ENCODE measurements at regions not wholly inside any gene's neighbourhood (a gene's known extent, or its start where the extent isn't known, plus 50 kb on each side); places are given as distances from the start of the nearest gene placed in this dataset.
"Not testable (repeated sequence)": the region's sequence is repeated elsewhere in the genome, so short reads cannot be mapped to it uniquely, and the experiment has no call there.

DNA sequence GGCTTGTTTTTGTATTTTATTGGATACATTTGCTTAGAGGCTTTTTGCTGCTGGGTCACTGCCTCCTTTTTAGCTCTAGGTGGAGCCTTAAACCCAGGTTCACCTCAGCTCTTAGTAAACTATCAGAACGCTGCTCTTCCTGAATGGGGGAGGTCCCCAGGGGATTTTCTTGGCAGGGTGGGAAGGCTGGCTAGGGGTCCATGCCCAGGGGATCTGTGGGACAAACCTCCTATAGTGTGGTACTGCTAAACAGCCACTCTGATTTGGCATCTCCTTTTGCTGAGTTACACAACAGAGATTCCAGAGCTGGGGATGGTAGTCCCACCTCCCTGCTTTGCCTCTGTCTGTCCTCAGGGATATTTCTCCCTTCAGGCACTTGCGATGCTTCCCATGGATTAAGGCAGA, 204.9 kb downstream of the ZIC5 start:
- TF ChIP-seq, protein P1, sequence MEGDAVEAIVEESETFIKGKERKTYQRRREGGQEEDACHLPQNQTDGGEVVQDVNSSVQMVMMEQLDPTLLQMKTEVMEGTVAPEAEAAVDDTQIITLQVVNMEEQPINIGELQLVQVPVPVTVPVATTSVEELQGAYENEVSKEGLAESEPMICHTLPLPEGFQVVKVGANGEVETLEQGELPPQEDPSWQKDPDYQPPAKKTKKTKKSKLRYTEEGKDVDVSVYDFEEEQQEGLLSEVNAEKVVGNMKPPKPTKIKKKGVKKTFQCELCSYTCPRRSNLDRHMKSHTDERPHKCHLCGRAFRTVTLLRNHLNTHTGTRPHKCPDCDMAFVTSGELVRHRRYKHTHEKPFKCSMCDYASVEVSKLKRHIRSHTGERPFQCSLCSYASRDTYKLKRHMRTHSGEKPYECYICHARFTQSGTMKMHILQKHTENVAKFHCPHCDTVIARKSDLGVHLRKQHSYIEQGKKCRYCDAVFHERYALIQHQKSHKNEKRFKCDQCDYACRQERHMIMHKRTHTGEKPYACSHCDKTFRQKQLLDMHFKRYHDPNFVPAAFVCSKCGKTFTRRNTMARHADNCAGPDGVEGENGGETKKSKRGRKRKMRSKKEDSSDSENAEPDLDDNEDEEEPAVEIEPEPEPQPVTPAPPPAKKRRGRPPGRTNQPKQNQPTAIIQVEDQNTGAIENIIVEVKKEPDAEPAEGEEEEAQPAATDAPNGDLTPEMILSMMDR (conservative IDR thresholded peaks at IDR 0.05; ENCODE audit: low read depth, low read length) = peak; percentile 53
- H3K4me3 ChIP-seq (ENCODE audit: low read length) = no peak overlapping the region
- DNase-seq (ENCODE audit: low read depth) = no peak

DNA sequence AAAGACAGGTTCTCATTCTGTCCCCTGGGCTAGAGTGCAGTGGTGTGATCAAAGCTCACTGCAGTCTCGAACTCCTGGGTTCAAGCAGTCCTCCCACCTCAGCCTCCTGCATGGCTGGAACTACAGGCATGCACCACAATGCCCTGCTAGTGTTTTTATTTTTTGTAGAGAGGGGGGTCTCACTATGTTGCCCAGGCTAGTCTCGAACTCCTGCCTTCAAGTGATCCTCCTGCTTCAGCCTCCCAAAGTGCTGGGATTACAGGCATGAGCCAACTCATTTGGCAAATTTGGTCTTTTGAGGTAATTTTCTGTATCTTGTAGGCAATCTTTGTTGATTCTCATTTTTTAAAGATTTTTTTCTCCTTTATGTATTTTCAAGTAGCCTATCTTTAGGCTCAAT, 205.7 kb downstream of the ZIC5 start:
- TF ChIP-seq, protein P1 (conservative IDR thresholded peaks at IDR 0.05; ENCODE audit: low read depth, low read length) = no peak
- DNase-seq (ENCODE audit: low read depth) = no peak
- H3K4me3 ChIP-seq (ENCODE audit: low read length) = no peak overlapping the region

DNA sequence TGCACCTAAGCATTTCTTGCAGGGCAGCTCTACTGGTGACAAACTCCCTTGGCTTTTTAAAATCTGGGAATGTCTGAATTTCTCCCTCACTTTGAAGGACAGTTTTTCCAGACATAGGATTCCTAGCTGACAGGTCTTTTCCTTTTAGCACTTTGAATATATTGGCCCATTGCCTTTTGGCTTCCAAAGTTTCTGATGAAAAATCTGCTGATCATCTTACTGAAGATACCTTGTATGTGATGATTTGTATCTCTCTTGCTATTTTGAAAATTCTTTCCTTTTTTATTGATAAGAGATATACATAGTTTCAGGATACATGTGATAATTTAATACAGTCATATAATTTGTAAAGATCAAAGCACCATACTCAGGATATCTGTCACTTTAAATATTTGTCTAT, 211.1 kb downstream of the ZIC5 start:
- H3K4me3 ChIP-seq (ENCODE audit: low read length) = no peak overlapping the region
- DNase-seq (ENCODE audit: low read depth) = no peak
- TF ChIP-seq, protein P1 (conservative IDR thresholded peaks at IDR 0.05; ENCODE audit: low read depth, low read length) = no peak

DNA sequence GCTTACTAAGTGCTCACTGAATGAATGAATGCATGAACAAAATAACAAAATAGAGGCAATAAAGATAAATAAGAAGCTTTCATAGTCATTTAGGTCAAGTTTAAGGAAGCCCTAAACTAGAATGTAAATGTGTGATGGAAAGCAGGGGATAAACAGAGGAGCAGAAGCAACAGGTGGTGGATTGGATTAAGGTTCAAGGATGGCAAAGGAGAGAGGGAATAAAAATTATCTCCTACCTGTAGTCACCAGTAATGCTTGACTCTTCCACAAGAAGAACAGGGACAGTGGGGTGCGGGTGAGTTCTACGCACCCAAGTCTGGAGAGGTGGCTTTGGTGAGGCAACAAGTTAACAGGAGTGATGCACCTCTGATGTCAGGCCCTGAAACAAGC, 212.4 kb downstream of the ZIC5 start:
- no peak for DNase-seq (ENCODE audit: low read depth)
- TF ChIP-seq, protein P1 (conservative IDR thresholded peaks at IDR 0.05; ENCODE audit: low read depth, low read length) = no peak
- no peak overlapping the region for H3K4me3 ChIP-seq (ENCODE audit: low read length)

DNA sequence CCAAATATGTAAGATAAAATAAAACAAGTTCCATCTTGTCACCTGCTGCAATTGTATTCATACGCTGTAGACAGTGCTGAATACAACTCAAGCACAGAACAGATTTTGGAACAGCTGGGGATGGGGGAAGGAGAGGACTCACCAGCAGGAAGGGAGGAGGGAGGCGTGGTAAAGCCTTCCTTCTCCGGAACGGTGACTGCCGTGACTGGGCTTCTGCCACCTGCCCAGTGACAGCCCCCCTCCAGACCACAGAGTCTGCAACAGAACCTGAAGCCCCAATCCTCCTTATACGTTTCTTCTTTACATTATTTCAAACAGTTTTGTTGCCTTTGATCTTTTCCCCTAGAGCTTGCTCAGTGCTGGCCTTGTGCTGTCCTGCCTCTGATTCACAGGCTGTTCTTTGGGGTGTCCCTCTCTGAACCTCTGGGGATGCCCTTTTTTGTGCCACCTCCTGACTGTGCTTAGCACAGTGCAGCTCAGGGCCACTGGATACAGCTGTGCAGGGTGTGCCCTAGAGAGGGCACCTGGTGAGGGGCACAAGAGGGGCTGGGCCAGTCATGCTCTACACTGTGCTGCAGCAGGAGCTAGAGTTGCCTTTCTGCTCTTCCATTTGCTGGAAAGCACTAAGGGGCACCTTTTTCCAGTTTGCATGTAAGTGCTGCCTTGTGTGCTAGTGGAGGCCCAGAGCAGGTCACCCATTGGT, 213.0 kb downstream of the ZIC5 start:
- TF ChIP-seq, protein P1 (conservative IDR thresholded peaks at IDR 0.05; ENCODE audit: low read depth, low read length) = no peak
- DNase-seq (ENCODE audit: low read depth) = no peak
- no peak overlapping the region for H3K4me3 ChIP-seq (ENCODE audit: low read length)

DNA sequence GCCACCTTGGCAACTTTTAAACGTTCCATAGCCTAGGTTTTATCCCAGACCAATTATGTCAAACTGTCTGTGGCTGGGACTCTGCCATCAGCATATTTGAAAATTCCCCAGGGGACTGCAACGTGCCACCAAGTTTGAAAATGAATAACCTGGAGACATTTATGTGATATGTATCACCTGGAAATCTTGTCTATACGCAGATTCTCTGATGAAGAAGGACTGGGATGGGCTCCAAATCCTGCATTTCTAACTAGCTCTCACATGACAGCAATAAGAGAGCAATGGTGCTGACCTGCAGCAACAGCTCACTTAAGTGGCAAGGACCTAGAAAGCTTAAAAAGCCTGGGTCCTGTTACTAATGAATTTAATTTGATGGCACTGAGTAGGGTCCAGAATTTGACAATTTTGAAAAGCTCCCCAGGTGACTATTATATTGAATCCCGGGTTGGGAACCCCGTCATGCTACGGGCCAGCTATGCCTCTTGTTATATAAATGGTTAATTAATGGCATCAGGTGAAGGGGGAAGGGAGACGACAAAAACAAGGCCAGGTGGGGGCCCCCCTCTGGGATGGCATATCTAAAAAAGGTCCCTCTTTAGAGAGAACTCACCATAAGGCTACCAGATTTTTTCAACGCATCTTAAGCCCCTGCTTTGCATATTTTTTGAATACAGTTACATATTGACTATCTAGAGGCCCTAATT, 213.7 kb downstream of the ZIC5 start:
- TF ChIP-seq, protein P1 (conservative IDR thresholded peaks at IDR 0.05; ENCODE audit: low read depth, low read length) = no peak
- H3K4me3 ChIP-seq (ENCODE audit: low read length) = no peak overlapping the region
- DNase-seq (ENCODE audit: low read depth) = no peak

DNA sequence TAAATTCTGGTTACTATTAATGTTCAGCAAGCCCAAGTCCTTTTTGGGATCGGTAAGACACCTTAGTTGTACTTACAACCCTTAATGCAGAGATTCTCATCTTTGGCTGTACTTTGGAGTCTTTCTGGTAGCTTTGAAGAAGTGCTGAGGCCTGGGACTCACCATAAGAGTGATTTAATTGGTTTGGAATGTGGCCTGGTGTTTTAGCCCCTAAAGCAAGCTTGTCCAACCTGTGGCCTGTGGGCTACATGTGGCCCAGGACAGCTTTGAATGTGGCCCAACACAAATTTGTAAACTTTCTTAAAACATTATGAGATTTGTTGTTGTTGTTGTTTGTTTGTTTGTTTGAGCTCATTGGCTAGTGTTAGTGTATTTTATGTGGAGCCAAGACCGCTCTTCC, 215.3 kb downstream of the ZIC5 start:
- H3K4me3 ChIP-seq (ENCODE audit: low read length) = no peak overlapping the region
- DNase-seq (ENCODE audit: low read depth) = no peak
- TF ChIP-seq, protein P1 (conservative IDR thresholded peaks at IDR 0.05; ENCODE audit: low read depth, low read length) = no peak

DNA sequence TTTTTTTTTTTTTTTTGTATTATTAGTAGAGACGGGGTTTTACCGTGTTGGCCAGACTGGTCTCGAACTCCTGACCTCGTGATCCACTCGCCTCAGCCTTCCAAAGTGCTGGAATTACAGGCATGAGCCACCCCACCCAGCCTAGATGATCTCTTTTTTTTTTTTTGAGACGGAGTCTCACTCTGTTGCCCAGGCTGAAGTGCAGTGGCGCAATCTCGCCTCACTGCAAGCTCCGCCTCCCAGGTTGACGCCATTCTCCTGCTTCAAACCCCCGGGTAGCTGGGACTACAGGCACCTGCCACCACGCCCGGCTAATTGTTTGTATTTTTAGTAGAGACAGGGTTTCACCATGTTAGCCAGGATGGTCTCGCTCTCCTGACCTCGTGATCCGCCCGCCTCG, 216.8 kb downstream of the ZIC5 start:
- not testable (repeated sequence) for DNase-seq (ENCODE audit: low read depth); H3K4me3 ChIP-seq (ENCODE audit: low read length)
